Loucy (cell line): ENCODE measurements at regions not wholly inside any gene's neighbourhood (a gene's known extent, or its start where the extent isn't known, plus 50 kb on each side); places are given as distances from the start of the nearest gene placed in this dataset.

ENCODE experiments used
- H2AFZ ChIP-seq: fragments of 200-600 bp; sonication (generic); 2 replicates; pipeline ENCODE4 v1.6.0; 2016; ENCODE audit warnings: antibody characterized with exemption, mild to moderate bottlenecking, low read length, moderate library complexity
- H3F3A ChIP-seq: fragments of 200-600 bp; 2 replicates; pipeline ENCODE4 v1.6.0; 2016; ENCODE audit warnings: antibody characterized with exemption, low read depth, mild to moderate bottlenecking
- H3K27me3 ChIP-seq: fragments of 200-600 bp; sonication (generic); 2 replicates; pipeline ENCODE4 v1.6.1; 2014; ENCODE audit warnings: low read length, mild to moderate bottlenecking; ENCODE audit not compliant: insufficient read depth, poor library complexity, severe bottlenecking
- H3K36me3 ChIP-seq: fragments of 200-600 bp; sonication (generic); 2 replicates; pipeline ENCODE4 v1.6.1; 2016; ENCODE audit warnings: low read length; ENCODE audit not compliant: insufficient read depth
- H3K4me1 ChIP-seq: fragments of 200-600 bp; sonication (generic); 2 replicates; pipeline ENCODE4 v1.5.1; 2014; ENCODE audit warnings: low read length, mild to moderate bottlenecking; ENCODE audit not compliant: insufficient read depth, poor library complexity, severe bottlenecking
- H3K4me2 ChIP-seq: fragments of 200-600 bp; sonication (generic); 2 replicates; pipeline ENCODE4 v1.6.0; 2014; ENCODE audit warnings: antibody characterized with exemption, low read length, low read depth, mild to moderate bottlenecking; ENCODE audit not compliant: poor library complexity, severe bottlenecking
- H3K4me3 ChIP-seq: fragments of 200-600 bp; sonication (generic); 2 replicates; pipeline ENCODE4 v1.5.1; 2014; ENCODE audit warnings: low read length, mild to moderate bottlenecking, mixed read lengths; ENCODE audit not compliant: poor library complexity, severe bottlenecking
- H3K79me2 ChIP-seq: fragments of 200-600 bp; sonication (generic); 2 replicates; pipeline ENCODE4 v1.6.1; 2014; ENCODE audit warnings: low read length; ENCODE audit not compliant: insufficient read depth
- H3K9ac ChIP-seq: fragments of 200-600 bp; sonication (generic); 2 replicates; pipeline ENCODE4 v1.6.0; 2014; ENCODE audit warnings: mild to moderate bottlenecking, low read depth, low read length, moderate library complexity; ENCODE audit not compliant: poor library complexity, severe bottlenecking
- H3K9me2 ChIP-seq: fragments of 200-600 bp; sonication (generic); replicated peaks from 2 replicates; pipeline ENCODE4 v1.6.1; 2016; ENCODE audit warnings: low read depth, low read length, mixed read lengths
- H3K9me3 ChIP-seq: fragments of 200-600 bp; sonication (generic); 2 replicates; pipeline ENCODE4 v1.6.1; 2014; ENCODE audit warnings: mild to moderate bottlenecking, antibody characterized with exemption, low read length, low read depth; ENCODE audit not compliant: insufficient read depth
- H4K20me1 ChIP-seq: fragments of 200-600 bp; sonication (generic); 2 replicates; pipeline ENCODE4 v1.6.0; 2014; ENCODE audit warnings: antibody characterized with exemption, low read length, mild to moderate bottlenecking; ENCODE audit not compliant: insufficient read depth, poor library complexity, severe bottlenecking
- EZH2phosphoT487 ChIP-seq: fragments of 200-600 bp; IDR thresholded peaks from 2 replicates; pipeline ENCODE4 v1.6.1; 2018; ENCODE audit warnings: antibody characterized with exemption, mild to moderate bottlenecking, moderate library complexity, borderline replicate concordance
- TF ChIP-seq, protein P1 (sequence below): fragments of 200-600 bp; sonication (generic); conservative IDR thresholded peaks from 2 replicates; pipeline ENCODE4 v1.5.1; 2014; ENCODE audit warnings: mild to moderate bottlenecking, antibody characterized with exemption, low read length

DNA sequence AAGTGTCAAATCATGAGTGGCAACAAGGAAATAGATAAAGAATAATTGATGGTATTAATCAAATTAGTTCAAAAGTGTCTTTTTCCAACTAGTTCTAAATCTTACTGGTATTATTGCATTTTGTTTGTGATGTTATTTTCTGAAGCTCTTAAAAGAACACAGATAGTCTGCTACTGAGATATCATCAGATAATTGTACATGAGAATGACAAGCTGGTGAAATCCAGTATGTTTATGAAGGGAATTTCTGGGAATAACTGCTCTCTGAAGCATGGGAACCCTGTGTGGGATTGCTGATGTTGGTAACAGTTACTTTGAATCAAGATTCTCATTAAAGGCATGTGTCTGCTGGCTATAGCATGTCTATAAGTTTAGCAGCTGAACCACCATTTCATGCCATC, 190.3 kb upstream of the CDIN1 start:
- Histone ChIP-seq H2AFZ (no peak overlapping the region), H3K9ac (no peak overlapping the region), H4K20me1 (no peaks in the 10 kb centered on the region), H3K27me3 (no peaks in the 10 kb centered on the region), H3K79me2 (no peaks in the 10 kb centered on the region), H3K4me3 (no peak overlapping the region), H3F3A (no peaks in the 10 kb centered on the region), H3K9me3 (0 out of 2 replicates have a peak, but pooled peaks cover 3% of the 10 kb centered on the region), H3K4me1 (no peaks in the 10 kb centered on the region), H3K4me2 (no peak overlapping the region), H3K36me3 (no peaks in the 10 kb centered on the region), H3K9me2 (no peaks in the 10 kb centered on the region)
- TF ChIP-seq EZH2phosphoT487, result no peak
- TF ChIP-seq, protein P1, sequence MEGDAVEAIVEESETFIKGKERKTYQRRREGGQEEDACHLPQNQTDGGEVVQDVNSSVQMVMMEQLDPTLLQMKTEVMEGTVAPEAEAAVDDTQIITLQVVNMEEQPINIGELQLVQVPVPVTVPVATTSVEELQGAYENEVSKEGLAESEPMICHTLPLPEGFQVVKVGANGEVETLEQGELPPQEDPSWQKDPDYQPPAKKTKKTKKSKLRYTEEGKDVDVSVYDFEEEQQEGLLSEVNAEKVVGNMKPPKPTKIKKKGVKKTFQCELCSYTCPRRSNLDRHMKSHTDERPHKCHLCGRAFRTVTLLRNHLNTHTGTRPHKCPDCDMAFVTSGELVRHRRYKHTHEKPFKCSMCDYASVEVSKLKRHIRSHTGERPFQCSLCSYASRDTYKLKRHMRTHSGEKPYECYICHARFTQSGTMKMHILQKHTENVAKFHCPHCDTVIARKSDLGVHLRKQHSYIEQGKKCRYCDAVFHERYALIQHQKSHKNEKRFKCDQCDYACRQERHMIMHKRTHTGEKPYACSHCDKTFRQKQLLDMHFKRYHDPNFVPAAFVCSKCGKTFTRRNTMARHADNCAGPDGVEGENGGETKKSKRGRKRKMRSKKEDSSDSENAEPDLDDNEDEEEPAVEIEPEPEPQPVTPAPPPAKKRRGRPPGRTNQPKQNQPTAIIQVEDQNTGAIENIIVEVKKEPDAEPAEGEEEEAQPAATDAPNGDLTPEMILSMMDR, result no peak

DNA sequence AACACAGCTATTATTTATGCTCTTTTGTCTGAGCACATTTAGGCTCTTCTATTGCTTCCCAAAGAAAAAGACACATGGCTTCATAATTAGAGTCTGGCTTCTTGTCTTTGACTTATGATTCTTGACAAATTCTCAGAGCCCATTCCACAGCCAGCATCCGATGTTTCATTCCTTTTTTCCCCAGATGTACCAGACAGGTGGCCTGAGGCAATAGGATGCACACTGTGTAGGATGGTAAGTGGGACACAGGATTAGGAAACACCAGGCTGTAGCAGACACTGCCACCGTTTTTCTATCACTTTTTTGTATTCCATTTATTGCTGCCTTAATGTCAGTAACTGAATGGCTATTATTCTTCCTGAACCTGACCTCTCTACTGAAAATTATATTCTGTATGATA, 188.9 kb upstream of the CDIN1 start:
- Histone ChIP-seq H3F3A (no peaks in the 10 kb centered on the region), H3K9me2 (no peaks in the 10 kb centered on the region; the same call in 1 of the 2 replicates), H4K20me1 (no peaks in the 10 kb centered on the region), H3K36me3 (no peaks in the 10 kb centered on the region), H3K9ac (no peak overlapping the region), H2AFZ (no peak overlapping the region), H3K79me2 (no peaks in the 10 kb centered on the region), H3K4me2 (no peak overlapping the region), H3K4me3 (no peak overlapping the region), H3K9me3 (no peaks in the 10 kb centered on the region), H3K4me1 (no peaks in the 10 kb centered on the region), H3K27me3 (no peaks in the 10 kb centered on the region)
- no peak for TF ChIP-seq EZH2phosphoT487
- TF ChIP-seq, protein P1, result no peak

DNA sequence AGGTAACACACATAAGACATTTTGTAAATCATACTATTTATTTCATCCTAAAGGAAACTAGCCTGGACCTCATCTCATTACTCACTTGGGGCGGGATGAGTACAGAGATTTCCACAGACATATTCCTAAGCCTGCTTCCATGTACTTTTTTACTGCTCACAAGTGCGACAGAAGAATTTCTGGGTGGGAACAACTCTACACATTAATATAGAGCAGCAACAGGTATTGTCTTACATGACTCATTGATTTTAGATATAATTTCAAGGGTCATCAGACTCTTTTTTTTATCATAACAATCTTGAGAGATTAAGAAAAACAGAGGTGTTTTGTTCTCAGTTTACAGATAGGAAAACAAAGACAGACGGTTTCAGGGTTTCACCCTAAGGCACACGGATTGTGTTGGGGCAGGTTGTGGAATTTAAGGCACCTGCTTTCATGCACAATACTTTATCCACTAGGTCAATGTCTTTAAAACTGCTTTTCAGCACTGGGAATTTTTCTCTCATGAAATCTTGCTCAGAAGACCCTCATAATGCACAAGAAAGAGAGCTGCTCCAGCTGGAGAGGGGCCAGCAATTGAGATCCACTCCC, 186.7 kb upstream of the CDIN1 start:
- H3K9me2 ChIP-seq, result no peaks in the 10 kb centered on the region; the same call in 1 of the 2 replicates
- no peak overlapping the region for H3K9ac ChIP-seq
- H3K36me3 ChIP-seq, result no peaks in the 10 kb centered on the region
- no peak overlapping the region for H3K4me3 ChIP-seq
- H3F3A ChIP-seq, result no peaks in the 10 kb centered on the region
- no peak overlapping the region for H2AFZ ChIP-seq
- no peaks in the 10 kb centered on the region for H3K27me3 ChIP-seq
- H3K79me2 ChIP-seq, result no peaks in the 10 kb centered on the region
- no peaks in the 10 kb centered on the region for H4K20me1 ChIP-seq
- H3K9me3 ChIP-seq, result no peaks in the 10 kb centered on the region
- no peak overlapping the region for H3K4me2 ChIP-seq
- TF ChIP-seq, protein P1, result no peak
- TF ChIP-seq EZH2phosphoT487, result no peak
- H3K4me1 ChIP-seq, result no peaks in the 10 kb centered on the region
